NCI-H2081 (cell line): ENCODE measurements at regions not wholly inside any gene's neighbourhood (a gene's known extent, or its start where the extent isn't known, plus 50 kb on each side); places are given as distances from the start of the nearest gene placed in this dataset.
"Not testable (repeated sequence)": the region's sequence is repeated elsewhere in the genome, so short reads cannot be mapped to it uniquely, and the experiment has no call there.

ENCODE experiments used
- DNase-seq, 2 experiments: peaks; one replicate each; lab custom pipeline; 2025; lab: John Stamatoyannopoulos, UW

DNA sequence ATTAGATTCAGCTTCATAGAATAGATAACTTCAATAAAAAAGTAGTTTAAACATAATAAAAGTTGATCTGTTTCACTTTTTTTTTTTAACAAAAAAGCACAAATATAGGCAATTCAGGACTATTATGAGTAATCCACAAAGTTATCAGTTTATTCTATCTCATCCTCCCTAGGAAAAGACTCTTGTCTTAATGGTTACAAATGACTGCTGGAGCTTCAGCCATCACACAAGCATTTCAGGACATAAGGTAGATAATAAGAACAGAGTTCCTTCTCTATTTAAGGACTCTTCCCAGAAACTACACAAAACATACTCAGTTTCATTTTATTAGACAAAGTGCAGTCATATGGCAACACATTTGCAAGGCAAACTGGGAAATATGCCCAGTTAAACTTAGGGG, 357.6 kb upstream of the SETBP1 start:
- DNase-seq, result no peak

DNA sequence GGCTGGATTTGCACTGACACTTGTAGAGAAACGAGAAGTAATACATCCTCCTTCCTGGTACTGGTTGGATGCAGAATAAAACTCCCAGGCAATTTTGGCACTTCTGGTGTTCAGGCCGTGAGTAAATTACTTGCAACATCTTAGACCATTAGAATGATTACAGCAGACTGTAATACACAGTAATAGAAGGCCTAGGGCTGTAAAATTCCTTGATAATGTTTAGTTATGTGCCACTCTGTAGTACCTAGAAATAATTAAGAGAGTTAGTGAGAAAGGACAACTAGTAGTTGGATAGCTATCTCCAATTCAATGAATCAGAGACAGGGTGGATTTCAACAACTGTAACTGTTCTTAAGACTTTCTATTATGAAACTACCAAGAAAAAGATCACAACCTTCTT, 356.3 kb upstream of the SETBP1 start:
- DNase-seq, result no peak

DNA sequence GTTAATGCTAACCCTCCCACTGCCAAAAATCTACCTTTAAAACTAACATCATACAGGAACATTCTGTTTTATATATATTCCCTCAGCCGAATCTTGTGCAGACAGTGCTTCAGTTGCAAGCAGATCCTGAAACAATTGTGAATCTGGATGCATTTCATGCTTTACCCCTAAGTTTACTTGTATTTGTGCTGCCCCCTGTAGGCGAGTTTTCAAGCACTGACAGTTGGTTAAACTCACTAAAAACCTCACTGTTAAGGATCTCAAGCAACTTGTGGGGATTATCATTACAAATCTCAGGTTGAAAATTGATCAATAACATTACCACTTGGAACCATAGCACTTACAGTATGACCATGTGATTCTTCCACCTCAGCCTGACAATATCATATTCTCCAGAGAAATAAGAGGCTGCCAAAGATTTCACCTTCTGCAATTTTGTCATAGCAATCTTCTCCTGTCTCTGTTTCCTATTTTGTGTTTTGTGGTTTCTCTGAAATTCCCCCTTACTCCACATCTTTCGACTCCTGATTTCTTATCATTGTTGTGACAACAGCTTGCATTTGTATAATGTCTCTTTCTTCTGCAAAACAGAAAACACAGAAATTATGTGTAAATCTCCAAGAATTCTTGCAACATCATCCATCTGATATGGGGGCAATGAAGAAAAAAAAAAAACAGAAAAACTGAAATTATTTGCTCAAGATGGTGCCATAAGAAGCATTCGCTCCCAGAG, 354.6 kb upstream of the SETBP1 start:
- DNase-seq, result peak; percentile 62 to 63

DNA sequence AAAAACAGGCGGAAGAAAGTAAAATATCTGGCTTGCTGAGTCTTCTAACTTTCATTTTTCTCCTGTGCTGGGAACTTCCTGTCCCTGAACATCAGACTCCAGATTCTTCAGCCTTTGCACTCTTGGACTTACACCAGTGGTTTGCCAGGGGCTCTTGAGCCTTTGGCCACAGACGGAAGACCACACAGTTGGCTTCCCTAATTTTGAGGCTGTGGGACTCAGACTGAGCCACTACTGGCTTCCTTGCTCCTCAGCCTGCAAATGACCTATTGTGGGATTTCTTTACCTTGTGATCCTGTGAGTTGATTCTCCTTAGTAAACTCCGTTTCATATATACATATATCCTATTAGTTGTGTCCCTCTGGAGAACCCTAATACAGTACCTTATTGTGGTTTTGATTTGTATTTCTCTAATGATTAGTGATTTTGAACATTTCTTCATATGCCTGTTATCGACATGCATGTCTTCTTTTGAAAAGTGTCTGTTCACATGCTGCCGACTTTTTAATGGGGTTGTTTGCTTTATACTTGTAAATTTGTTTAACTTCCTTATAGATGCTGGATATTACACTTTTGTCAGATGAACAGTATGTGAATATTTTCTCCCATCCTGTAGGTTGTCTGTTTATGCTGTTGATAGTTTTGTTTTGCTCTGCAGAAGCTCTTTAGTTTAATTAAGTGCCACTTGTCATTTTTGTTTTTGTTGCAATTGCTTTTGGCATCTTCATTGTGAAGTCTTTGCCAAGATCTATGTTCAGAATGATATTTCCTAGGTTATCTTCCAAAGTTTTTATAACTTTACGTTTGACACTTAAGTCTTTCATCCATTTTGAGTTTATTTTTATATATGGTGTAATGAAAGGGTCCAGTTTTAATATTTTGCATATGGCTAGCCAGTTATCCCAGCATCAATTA, 348.8 kb upstream of the SETBP1 start:
- DNase-seq, result no peak

DNA sequence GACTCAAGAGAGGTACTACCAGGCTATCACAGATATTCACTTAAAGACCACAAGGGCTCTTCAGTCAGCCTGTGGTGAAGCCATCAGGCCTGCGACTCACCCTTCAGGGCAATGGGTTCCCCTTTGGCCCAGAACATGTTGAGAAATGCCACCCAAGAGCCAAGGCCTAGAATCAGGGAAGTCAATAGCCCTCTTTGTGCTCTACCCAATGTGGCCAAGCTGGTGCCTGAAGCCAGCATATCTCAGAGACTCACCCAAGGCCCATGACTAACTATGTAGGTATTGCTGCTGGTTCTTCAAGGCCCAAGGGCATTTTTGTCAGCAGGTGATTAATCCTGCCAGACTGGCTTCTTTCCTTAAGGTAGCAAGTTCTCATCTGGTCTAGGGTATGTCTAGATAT, 338.9 kb upstream of the SETBP1 start:
- no peak for DNase-seq

DNA sequence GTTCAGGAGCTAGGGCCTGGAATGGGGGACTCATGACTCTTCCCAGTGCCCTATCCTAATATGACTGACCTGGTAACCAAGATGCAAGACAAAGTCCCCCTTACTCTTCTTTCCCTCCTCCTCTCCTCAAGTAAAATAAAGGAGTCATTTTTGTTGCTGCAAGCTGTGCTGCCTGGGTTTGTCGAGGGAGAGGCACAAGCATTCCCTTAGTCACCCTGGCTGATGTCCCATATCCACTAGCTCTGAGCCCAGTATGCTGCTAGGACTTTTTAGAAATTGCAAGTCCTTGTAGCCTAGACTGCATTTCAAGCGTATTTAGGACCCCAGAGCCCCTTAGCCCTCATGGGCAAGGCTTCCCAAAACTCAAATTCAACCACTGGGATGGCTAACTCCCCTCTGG, 338.5 kb upstream of the SETBP1 start:
- no peak for DNase-seq

DNA sequence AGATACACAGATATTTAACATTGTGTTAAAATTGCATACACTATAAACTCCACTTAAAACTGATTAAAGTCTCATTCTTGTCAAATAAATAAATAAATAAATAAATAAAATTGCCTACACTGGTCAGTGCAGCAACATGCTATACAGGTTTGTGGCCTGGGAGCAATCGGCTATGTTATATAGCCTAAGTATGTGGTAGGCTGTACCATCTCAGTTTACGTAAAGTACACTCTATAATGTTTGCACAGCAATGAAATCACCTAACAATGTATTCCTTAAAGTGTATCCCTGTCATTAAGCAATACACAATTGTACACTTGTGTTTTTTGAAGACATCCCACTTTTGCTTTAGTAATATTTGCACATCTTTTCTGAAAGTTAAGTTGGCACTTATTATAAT, 337.7 kb upstream of the SETBP1 start:
- no peak for DNase-seq

DNA sequence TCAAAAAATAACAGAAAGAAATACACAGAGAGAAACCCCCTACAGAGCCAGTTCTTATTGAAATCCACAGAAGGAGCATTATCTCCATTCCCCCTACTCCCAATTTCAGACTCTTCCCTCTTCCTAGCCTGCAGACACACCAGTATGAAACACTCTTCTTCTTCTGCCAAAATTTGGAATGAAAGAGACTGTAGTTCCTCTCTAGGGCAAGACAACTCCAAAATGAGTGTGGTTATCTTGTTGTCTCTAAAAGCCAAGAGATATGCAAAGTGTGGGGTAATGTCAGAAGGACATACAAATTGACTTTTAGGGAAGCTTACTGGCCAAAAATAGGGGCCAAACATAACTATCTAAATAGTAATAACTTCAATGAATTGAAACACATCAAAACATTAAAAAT, 337.1 kb upstream of the SETBP1 start:
- DNase-seq, result no peak

DNA sequence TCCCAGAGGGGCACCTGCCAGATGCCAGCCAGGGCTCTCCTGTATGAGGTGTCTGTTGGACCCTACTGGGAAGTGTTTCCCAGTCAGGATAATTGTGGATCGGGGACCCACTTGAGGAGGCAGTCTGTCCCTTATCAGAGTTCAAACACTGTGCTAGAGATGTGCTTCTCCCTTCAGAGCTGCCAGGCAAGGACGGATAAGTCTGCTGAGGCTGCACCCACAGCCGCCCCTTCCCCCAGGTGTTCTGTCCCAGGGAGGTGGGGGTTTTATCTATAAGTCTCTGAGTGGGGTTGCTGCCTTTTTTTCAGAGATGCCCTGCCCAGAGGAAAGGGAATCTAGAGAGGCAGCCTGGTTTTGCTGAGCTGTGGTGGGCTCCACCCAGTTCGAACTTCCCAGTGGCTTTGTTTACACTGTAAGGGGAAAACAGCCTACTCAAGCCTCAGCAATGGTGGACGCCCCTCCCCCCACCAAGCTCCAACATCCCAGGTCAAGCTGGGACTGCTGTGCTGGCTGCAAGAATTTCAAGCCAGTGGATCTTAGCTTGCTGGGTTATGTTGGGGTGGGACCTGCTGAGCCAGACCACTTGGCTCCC, 324.0 kb upstream of the SETBP1 start:
- no peak for DNase-seq

DNA sequence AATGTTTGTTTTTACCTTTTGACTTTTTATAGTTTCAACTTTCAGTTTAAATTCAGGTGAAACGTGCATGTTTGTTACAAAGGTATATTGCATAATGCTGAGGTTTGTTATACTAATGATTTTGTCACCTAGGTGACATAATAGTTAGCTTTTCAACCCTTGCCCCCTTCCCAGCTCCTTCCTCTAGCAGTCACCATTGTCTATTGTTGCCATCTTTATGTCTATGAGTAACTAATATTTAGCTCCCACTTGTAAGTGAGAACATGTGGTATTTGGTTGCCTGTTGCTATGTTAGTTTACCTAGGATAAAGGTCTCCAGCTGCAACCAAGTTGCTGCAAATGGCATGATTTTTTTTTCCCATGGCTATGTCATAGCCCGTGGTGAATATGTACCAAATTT, 322.3 kb upstream of the SETBP1 start:
- peak; percentile 3 to 21 for DNase-seq

DNA sequence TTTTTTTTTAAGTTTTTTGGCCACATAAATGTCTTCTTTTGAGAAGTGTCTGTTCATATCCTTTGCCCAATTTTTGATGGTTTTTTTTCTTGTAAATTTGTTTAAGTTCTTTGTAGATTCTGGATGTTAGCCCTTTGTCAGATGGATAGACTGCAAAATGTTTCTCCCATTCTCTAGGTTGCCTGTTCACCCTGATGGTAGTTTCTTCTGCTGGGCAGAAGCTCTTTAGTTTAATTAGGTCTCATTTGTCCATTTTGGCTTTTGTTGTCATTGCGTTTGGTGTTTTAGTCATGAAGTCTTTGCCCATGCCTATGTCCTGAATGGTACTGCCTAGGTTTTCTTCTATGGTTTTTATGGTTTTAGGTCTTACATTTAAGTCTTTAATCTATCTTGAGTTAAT, 320.9 kb upstream of the SETBP1 start:
- DNase-seq, result not testable (repeated sequence)

DNA sequence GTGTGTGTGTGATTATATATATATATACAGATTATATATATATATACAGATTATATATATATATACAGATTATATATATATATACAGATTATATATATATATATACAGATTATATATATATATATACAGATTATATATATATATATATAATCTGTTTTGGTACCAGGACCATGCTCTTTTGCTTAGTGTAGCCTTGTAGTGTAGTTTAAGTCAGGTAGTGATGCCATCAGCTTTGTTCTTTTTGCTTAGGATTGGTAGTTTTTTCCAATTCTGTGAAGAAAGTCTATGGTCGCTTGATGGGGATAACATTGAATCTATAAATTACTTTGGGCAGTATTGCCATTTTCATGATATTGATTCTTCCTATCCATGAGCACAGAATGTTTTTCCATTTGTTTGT, 318.5 kb upstream of the SETBP1 start:
- not testable (repeated sequence) for DNase-seq

DNA sequence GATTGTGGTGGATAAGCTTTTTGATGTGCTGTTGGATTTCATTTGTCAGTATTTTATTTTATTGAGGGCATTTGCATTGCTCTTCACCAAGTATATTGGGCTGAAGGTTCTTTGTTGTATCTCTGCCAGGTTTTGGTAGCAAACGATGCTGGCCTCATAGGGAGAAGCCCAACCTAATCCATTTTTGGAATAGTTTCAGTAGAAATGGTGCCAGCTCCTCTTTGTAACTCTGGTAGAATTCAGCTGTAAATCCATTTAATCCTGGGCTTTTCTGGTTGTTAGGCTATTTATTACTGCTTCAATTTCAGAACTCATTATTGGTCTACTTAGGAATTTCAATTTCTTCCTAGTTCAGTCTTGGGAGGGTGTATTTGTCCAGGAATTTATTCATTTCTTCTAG, 309.8 kb upstream of the SETBP1 start:
- no peak for DNase-seq

DNA sequence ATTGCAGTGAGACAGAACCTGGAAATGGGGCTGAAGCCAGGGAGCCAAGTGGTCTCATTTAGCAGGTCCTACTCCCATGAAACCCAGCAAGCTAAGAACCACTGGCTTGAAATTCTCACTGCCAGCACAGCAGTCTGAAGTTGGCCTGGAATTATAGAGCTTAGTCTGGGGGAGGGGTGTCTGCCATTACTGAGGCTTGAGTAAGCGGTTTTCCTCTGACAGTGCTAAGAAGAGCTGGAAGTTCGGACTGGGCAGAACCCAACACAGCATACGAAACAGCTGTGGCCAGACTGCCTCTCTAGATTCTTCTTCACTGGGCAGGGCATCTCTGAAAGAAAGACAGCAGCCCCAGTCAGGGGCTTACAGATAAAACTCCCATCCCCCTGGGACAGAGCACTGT, 305.7 kb upstream of the SETBP1 start:
- no peak for DNase-seq

DNA sequence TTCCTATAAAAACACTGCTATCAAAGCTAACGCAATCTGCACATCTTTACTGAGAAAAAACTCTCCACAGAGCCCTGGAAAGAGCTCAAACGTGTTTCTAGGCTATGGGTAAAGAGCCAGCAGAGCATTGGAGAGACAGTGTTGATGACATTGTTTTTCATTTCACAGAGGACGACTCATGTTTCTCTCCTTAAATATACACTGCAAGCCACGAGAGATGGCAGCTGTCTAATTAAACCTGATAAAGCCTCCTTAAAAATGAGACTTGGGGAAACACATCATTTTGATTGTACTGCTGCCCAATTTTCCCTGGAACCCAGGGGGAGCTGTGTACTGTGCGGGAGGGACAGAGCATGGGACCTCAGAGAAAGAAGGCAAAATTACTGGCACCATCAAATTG, 294.3 kb upstream of the SETBP1 start:
- peak in 1 of 2 experiments; percentile 45 for DNase-seq

DNA sequence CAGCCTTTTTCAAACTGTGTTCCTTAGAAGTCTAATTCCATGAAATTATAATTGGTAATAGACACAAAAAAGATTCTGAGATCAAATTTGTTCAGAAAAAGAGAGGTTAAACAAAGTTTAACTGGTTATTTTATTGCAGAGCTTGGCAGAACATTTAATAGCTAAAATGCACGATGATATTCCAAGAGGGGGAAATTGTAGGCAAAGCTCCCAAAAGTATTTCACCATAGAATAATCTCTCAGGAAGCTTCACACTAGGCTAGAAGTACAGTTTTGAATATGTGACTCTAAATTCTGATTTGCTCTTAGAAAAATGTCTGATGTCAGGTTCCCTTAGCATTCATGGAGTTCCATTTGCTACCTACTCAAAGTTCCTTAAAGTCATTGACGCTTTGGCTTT, 292.4 kb upstream of the SETBP1 start:
- DNase-seq, result no peak

DNA sequence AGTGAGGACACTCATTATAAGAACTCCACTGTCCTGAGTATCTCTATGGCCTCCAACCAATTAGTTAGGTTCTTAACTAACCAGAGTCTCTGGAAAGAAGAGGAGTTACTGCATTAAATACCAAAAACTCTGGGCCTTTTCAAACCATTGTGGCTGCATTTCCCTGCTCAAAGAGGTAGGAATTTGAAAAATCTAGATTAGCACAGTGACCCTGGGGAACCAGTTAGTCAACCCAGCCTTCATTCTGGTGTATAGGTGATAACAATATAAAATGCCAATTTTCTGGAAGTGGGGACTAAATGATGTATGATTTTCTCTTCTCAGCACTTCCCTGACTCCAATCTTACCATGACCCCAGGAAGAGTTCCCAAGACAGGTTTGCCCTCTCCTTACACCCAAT, 287.8 kb upstream of the SETBP1 start:
- DNase-seq, result no peak

DNA sequence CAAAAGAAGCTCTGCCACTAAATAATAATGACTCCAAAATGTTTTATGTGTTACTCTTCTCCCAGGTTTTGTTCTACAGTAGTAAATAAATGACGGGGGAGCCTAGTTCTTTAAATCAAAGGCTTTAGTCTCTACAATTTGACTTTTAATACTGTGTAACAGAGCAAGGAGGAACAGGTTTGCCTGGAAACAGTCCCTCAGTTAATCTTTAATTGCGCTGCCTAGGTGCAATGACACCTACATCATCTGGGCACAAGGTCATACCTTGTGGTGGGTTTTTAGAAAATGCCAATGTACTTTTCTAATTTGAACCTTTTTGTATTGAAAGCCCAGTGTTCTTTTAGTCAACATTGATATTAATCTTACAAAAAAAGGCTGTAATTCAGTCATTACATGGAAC, 287.3 kb upstream of the SETBP1 start:
- DNase-seq, result no peak

DNA sequence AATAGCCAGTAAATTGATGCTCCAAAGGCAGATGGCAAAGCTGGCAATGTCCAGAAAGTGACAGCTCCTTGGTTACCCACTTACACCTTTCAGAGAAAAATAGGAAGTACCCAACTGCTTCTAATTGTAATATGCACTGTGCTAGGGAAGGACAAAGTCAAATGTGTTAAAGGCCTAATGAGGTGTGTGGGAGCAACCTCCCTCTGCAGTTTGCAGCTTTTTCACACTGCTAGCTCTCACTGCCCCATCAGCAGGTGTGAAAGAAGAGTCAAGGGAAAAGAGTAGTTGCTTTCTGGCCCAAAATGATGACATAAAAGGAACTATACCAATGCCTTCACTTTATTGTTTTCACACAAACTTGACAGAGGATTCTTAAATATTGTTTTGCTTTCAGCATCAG, 284.1 kb upstream of the SETBP1 start:
- DNase-seq, result no peak

DNA sequence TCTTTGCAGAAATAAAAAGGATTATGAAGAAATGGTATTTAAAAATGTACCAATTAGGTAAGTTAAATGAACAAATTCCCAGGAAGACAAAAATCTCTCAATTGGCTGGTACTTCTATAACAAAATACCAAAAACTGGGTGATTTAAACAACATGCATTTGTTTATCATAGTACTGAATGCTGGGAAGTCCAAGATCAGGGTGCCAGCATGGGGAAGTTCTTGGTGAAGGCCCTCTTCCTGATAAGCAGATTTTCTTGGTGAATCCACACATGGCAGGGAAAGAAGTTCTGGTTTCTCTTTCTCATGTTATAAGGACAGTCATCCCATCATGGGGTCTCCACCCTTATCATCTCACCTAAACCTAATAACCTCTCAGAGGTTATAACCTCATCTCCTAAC, 271.6 kb upstream of the SETBP1 start:
- DNase-seq, result no peak

DNA sequence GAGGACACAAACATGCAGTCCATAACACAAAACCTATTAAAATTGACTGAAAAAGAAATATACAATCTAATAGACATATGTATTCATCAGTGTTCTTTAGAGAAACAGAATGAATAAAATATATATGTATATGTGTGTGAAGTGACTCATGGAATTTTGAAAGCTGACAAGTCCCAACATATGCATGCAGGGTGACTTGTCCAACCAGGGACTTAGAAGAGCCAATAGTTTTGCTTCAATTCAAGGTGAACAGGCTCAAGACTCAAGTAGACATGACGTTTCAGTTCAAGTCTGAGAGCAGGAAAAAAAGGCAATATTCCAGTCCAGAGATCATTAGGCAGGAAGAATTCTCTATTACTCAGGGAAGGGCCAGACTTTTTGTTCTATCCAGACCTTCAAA, 271.2 kb upstream of the SETBP1 start:
- no peak for DNase-seq

DNA sequence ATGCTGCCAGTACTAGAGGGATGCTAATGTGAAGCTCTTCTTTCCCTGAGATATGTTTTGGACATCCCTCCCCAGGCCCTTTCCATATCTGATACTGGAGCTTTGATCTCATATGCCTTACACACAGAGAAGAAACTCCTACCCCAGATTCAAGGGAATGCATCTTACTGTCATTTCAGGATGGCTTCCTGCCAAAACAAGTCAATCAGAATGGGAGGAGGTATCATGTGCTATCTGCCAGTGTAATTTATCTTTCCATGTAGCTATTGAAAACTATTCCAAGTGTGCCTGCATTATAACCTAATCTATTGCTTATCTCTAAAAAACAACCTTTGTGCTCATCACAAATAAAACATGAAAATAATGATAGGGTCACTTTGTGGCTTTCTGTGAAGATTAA, 269.9 kb upstream of the SETBP1 start:
- DNase-seq, result no peak

DNA sequence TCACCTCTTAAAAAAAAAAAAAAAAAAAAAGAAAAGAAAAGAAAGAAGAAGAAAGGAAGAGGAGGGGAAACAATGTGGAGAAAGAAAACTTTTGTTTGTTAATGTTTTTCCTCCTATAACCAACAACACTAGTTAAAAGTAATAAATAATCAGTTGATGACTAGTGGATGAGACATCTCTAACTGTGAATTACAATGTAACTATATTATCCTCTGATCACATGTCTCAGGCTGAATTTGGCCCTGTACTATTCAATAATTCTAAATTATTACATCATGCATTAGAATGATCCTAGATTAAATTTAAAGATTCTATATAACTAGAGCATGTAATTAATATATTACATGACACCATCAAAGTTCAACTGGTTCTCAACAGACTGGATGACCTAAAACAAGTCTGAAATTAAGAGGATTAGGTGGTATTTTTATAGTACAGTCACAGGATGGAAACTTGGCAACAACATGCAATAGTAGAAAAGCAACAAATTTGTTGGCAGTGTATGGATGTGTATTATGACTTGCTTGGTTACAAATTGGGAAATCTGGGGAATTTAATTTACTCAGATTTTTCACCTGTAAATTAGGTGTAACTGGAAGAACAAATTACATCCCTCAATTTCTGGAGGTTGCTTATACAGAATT, 269.3 kb upstream of the SETBP1 start:
- DNase-seq, result no peak
